ENCODE measurements at regions not wholly inside any gene's neighbourhood (a gene's known extent, or its start where the extent isn't known, plus 50 kb on each side); places are given as distances from the start of the nearest gene placed in this dataset.

GRCh38 chr10:85151506-85151905, 823.1 kb downstream of the CCSER2 start:
- no peak for TF ChIP-seq CTCF (IDR thresholded peaks at IDR 0.05)
- no peak for TF ChIP-seq ZFX (IDR thresholded peaks at IDR 0.05; ENCODE audit: borderline replicate concordance)

All from 22Rv1 (cell line).